Astrocyte of the spinal cord (primary cell): ENCODE measurements at regions not wholly inside any gene's neighbourhood (a gene's known extent, or its start where the extent isn't known, plus 50 kb on each side); places are given as distances from the start of the nearest gene placed in this dataset.

ENCODE experiments used
- DNase-seq: peaks from one replicate; pipeline ENCODE4 v3.0.0; 2011; ENCODE audit warnings: low read depth, low spot score
- H3K4me3 ChIP-seq: 2 replicates; pipeline ENCODE4 v1.5.1; 2011; ENCODE audit warnings: low read depth, mild to moderate bottlenecking, low read length, moderate library complexity
- CTCF ChIP-seq: IDR thresholded peaks from 2 replicates; pipeline ENCODE4 v1.5.1; 2012; ENCODE audit warnings: low read depth, mild to moderate bottlenecking, low read length, inconsistent platforms
- in situ Hi-C: cut with HindIII; loops from 2 replicates; pipeline ENCODE4 v1.10.0; 2017; ENCODE audit warnings: low sequenced_read_pairs

GRCh38 chr14:61103541-61104339, 122.7 kb downstream of the SLC38A6 start:
- DNase-seq, result peak; percentile 99
- no peak overlapping the region for H3K4me3 ChIP-seq
- no peak for TF ChIP-seq CTCF
- in situ Hi-C loops, result no loop called here

- no peak for DNase-seq
- no peak for TF ChIP-seq CTCF
- no peak overlapping the region for H3K4me3 ChIP-seq
- in situ Hi-C loops, result no loop called here
These were observed 121.8 kb downstream of the SLC38A6 start for GRCh38 chr14:61102549-61103466.
